ENCODE measurements at regions not wholly inside any gene's neighbourhood (a gene's known extent, or its start where the extent isn't known, plus 50 kb on each side); places are given as distances from the start of the nearest gene placed in this dataset.

- POLR2A ChIA-PET, result no interaction called here
Measured at GRCh38 chr11:45027312-45027711, 76.6 kb upstream of the TP53I11 start.

GRCh38 chr11:45028911-45029682 lies 78.4 kb upstream of the TP53I11 start:
- Histone ChIP-seq H3K79me2 (ENCODE audit: insufficient read depth) (no peaks in the 10 kb centered on the region), H3K36me3 (replicated peaks in 1 of 2; ENCODE audit: control insufficient read depth in 1 of 2, insufficient read depth in 2 of 2, low read length in 1 of 2) (no peaks in the 10 kb centered on the region), H3K4me1 (ENCODE audit: control insufficient read depth in 1 of 2, insufficient read depth in 2 of 2, low read depth in 1 of 2, low read length in 1 of 2) (peaks cover 0 to 13% of the 10 kb centered on the region in 2 experiments; a peak in 1 of 4 replicates), H3K27me3 (ENCODE audit: insufficient read depth) (peaks cover 18% of the 10 kb centered on the region; the same call in 1 of the 2 replicates), H2AFZ (ENCODE audit: low read depth) (no peak overlapping the region), H3K4me2 (no peak overlapping the region), H4K20me1 (ENCODE audit: insufficient read depth) (no peaks in the 10 kb centered on the region), H3K9me3 (no peaks in the 10 kb centered on the region), H3K9me2 (no peaks in the 10 kb centered on the region), H3K27ac (ENCODE audit: low read depth in 2 of 2, low read length in 1 of 2) (no peak overlapping the region), H3F3A (replicated peaks; ENCODE audit: insufficient read depth) (no peaks in the 10 kb centered on the region), H3K4me3 (ENCODE audit: low read depth in 2 of 2, low read length in 1 of 2) (no peak overlapping the region), H3K9ac (no peak overlapping the region)
- TF ChIP-seq PBX3 (IDR thresholded peaks at IDR 0.05) (no peak), FOXJ3 (CRISPR knock-in tag; IDR thresholded peaks at IDR 0.05) (no peak), YY1 (IDR thresholded peaks at IDR 0.05; ENCODE audit: low read depth) (no peak), NFIC (IDR thresholded peaks at IDR 0.05; ENCODE audit: borderline replicate concordance) (no peak), TAF1 (IDR thresholded peaks at IDR 0.05; ENCODE audit: borderline replicate concordance, low read depth, low read length) (no peak), RCOR1 (IDR thresholded peaks at IDR 0.05; ENCODE audit: low read length) (no peak), NRF1 (IDR thresholded peaks at IDR 0.05; ENCODE audit: low read depth, low read length) (no peak), FOXM1 (IDR thresholded peaks at IDR 0.05; ENCODE audit: low read depth) (no peak), POLR2AphosphoS5 (IDR thresholded peaks at IDR 0.05; ENCODE audit: low read depth, low read length) (no peak), USF1 (IDR thresholded peaks at IDR 0.05; ENCODE audit: borderline replicate concordance, low read depth) (no peak), MEF2A (IDR thresholded peaks at IDR 0.05; ENCODE audit: borderline replicate concordance, low read depth) (no peak), ELF1 (IDR thresholded peaks at IDR 0.05) (no peak), CHD2 (IDR thresholded peaks at IDR 0.05; ENCODE audit: low read length, partially characterized antibody) (no peak), EZH2phosphoT487 (IDR thresholded peaks at IDR 0.05; ENCODE audit: borderline replicate concordance, low read depth) (no peak)
- no peak for DNase-seq
- ChIA-PET POLR2A (no interaction called here), CTCF (interaction anchor here (1.3 to 3.1 kb wide), 3 partner anchors 12 to 101 kb away, joined by 3 to 12 read pairs (median 9); no protein-coding TSS in a partner anchor)
- 58% methylated on average over 11 of the region's 13 CpGs for WGBS (ENCODE audit: low lambda C conversion rate)

More at GRCh38 chr11:45027312-45027711, 76.6 kb upstream of the TP53I11 start:
- no peak overlapping the region for H2AFZ ChIP-seq (ENCODE audit: low read depth)
- H3F3A ChIP-seq (replicated peaks; ENCODE audit: insufficient read depth), result no peaks in the 10 kb centered on the region
- no peak for DNase-seq
- peaks cover 0 to 13% of the 10 kb centered on the region in 2 experiments; a peak in 1 of 4 replicates for H3K4me1 ChIP-seq (ENCODE audit: control insufficient read depth in 1 of 2, insufficient read depth in 2 of 2, low read depth in 1 of 2, low read length in 1 of 2)
- no peak overlapping the region for H3K4me2 ChIP-seq
- CTCF ChIA-PET, result interaction anchor here (0.6 to 2.5 kb wide), 5 partner anchors 11 to 741 kb away, joined by 3 to 10 read pairs (median 3); no protein-coding TSS in a partner anchor
- no peaks in the 10 kb centered on the region for H3K9me3 ChIP-seq
- H3K9me2 ChIP-seq, result no peaks in the 10 kb centered on the region
- no peak overlapping the region for H3K4me3 ChIP-seq (ENCODE audit: low read depth in 2 of 2, low read length in 1 of 2)
- WGBS (ENCODE audit: low lambda C conversion rate), result 71% methylated on average over 3 of the region's 4 CpGs
- no peak overlapping the region for H3K9ac ChIP-seq
- no peaks in the 10 kb centered on the region for H3K36me3 ChIP-seq (replicated peaks in 1 of 2; ENCODE audit: control insufficient read depth in 1 of 2, insufficient read depth in 2 of 2, low read length in 1 of 2)
- no peak overlapping the region for H3K27ac ChIP-seq (ENCODE audit: low read depth in 2 of 2, low read length in 1 of 2)
- no peaks in the 10 kb centered on the region for H4K20me1 ChIP-seq (ENCODE audit: insufficient read depth)
- H3K27me3 ChIP-seq (ENCODE audit: insufficient read depth), result peaks cover 18% of the 10 kb centered on the region; the same call in 1 of the 2 replicates
- TF ChIP-seq SIN3A (IDR thresholded peaks at IDR 0.05; ENCODE audit: borderline replicate concordance, low read depth, low read length) (no peak), FOXM1 (IDR thresholded peaks at IDR 0.05; ENCODE audit: low read depth) (no peak), TEAD4 (IDR thresholded peaks at IDR 0.05; ENCODE audit: borderline replicate concordance, insufficient read depth) (no peak), NFIC (IDR thresholded peaks at IDR 0.05; ENCODE audit: borderline replicate concordance) (no peak), FOXJ3 (CRISPR knock-in tag; IDR thresholded peaks at IDR 0.05) (no peak), MXI1 (IDR thresholded peaks at IDR 0.05; ENCODE audit: low read depth, low read length) (no peak), RAD21 (IDR thresholded peaks at IDR 0.05; ENCODE audit: low read length) (no peak), CHD2 (IDR thresholded peaks at IDR 0.05; ENCODE audit: low read length, partially characterized antibody) (no peak), GABPA (IDR thresholded peaks at IDR 0.05; ENCODE audit: low read depth) (no peak), POLR2AphosphoS5 (IDR thresholded peaks at IDR 0.05; ENCODE audit: low read depth, low read length) (no peak), MEF2A (IDR thresholded peaks at IDR 0.05; ENCODE audit: borderline replicate concordance, low read depth) (no peak), USF1 (IDR thresholded peaks at IDR 0.05; ENCODE audit: borderline replicate concordance, low read depth) (no peak), EP300 (IDR thresholded peaks at IDR 0.05; ENCODE audit: borderline replicate concordance in 1 of 2, low read depth in 1 of 2, low read length in 1 of 2) (no peak), MAX (IDR thresholded peaks at IDR 0.05; ENCODE audit: low read depth) (no peak), ELF1 (IDR thresholded peaks at IDR 0.05) (no peak), FOSL2 (IDR thresholded peaks at IDR 0.05; ENCODE audit: borderline replicate concordance, low read depth) (no peak)
- H3K79me2 ChIP-seq (ENCODE audit: insufficient read depth), result no peaks in the 10 kb centered on the region

Measured in SK-N-SH (cell line).